ENCODE measurements at regions not wholly inside any gene's neighbourhood (a gene's known extent, or its start where the extent isn't known, plus 50 kb on each side); places are given as distances from the start of the nearest gene placed in this dataset.
A peak's percentile ranks its signal among the peaks of the same experiment; 100 is the strongest.

DNA sequence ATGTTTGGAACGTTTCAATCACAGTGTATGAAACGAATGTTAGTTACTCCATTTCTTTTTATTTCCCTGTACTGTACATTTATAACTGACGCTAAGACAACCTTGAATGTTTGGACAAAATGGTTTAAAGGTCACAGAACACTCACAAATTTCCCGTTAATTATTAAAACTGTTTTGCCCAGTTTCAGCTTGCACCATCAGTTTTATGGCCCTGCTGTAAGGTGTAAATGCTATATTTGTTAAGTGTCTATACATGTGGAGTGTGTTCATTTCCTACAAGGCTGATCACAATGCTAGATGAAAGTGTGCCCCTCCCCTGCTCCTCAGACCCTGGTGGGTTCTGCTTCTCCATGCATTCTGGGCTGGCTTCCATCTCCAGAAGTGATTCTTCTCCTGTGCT lies 57.9 kb upstream of the ETS2 start:
- in situ Hi-C loops (cut with MboI), result no loop called here
- WGBS (ENCODE audit: insufficient coverage, low coverage, missing lambda C conversion rate), result 0% methylated on average over 4 of the region's 4 CpGs
- DNase-seq (ENCODE audit: extremely low read depth in 1 of 4, low spot score in 3 of 4), result no peak
- Histone ChIP-seq H2AFZ (ENCODE audit: low read depth, low read length) (no peak overlapping the region), H3K4me3 (no peak overlapping the region), H3K27me3 (ENCODE audit: control insufficient read depth in 2 of 2, insufficient read depth in 2 of 2, low read length in 2 of 2) (peaks cover 40 to 54% of the 10 kb centered on the region in 2 experiments), H3K79me2 (ENCODE audit: control insufficient read depth, insufficient read depth, low read length) (no peaks in the 10 kb centered on the region), H3K9me3 (replicated peaks; ENCODE audit: control insufficient read depth, insufficient read depth, low read depth, low read length) (no peaks in the 10 kb centered on the region), H3K36me3 (ENCODE audit: control insufficient read depth, insufficient read depth, low read length) (no peaks in the 10 kb centered on the region), H3K9ac (ENCODE audit: insufficient read depth in 1 of 2, low read depth in 2 of 2, low read length in 2 of 2) (no peak overlapping the region), H4K20me1 (replicated peaks; ENCODE audit: control insufficient read depth, insufficient read depth, low read length) (peaks cover 3% of the 10 kb centered on the region; the same call in 1 of the 2 replicates), H3K4me1 (replicated peaks in 1 of 2; ENCODE audit: control insufficient read depth in 2 of 2, insufficient read depth in 2 of 2, low read length in 2 of 2) (no peaks in the 10 kb centered on the region), H3K4me2 (ENCODE audit: insufficient read depth, low read length) (no peak overlapping the region), H3K27ac (ENCODE audit: extremely low read depth, low read depth, low read length) (no peak overlapping the region), H3K9me1 (ENCODE audit: control insufficient read depth, insufficient read depth, low read length) (no peaks in the 10 kb centered on the region)
- ATAC-seq, result no peak
- FAIRE-seq, result no peak
- intact Hi-C loops (cut with micrococcal nuclease), result no loop called here
- POLR2A ChIA-PET, result interaction anchor here (0.6 kb wide), 1 partner anchor 242 kb away, joined by 3 read pairs; no protein-coding TSS in a partner anchor
- CTCF ChIA-PET (ENCODE audit: low intra/inter-chr PET ratio), result no interaction called here
- TF ChIP-seq ATF7 (IDR thresholded peaks at IDR 0.05) (no peak), ZNF282 (CRISPR knock-in tag; IDR thresholded peaks at IDR 0.05) (no peak)
- BruUV-seq (replicated peaks), result no TSS peak

- no peak for FAIRE-seq
- Histone ChIP-seq H3K4me3 (no peak overlapping the region), H3K9me1 (ENCODE audit: control insufficient read depth, insufficient read depth, low read length) (no peaks in the 10 kb centered on the region), H3K4me2 (ENCODE audit: insufficient read depth, low read length) (no peak overlapping the region), H3K4me1 (replicated peaks in 1 of 2; ENCODE audit: control insufficient read depth in 2 of 2, insufficient read depth in 2 of 2, low read length in 2 of 2) (no peaks in the 10 kb centered on the region), H2AFZ (ENCODE audit: low read depth, low read length) (peak overlapping the region; percentile 19; the same call in 1 of the 2 replicates), H3K36me3 (ENCODE audit: control insufficient read depth, insufficient read depth, low read length) (no peaks in the 10 kb centered on the region), H3K9ac (ENCODE audit: insufficient read depth in 1 of 2, low read depth in 2 of 2, low read length in 2 of 2) (no peak overlapping the region), H3K79me2 (ENCODE audit: control insufficient read depth, insufficient read depth, low read length) (no peaks in the 10 kb centered on the region), H3K27me3 (ENCODE audit: control insufficient read depth in 2 of 2, insufficient read depth in 2 of 2, low read length in 2 of 2) (peaks cover 49 to 53% of the 10 kb centered on the region in 2 experiments), H3K27ac (ENCODE audit: extremely low read depth, low read depth, low read length) (no peak overlapping the region), H3K9me3 (replicated peaks; ENCODE audit: control insufficient read depth, insufficient read depth, low read depth, low read length) (no peaks in the 10 kb centered on the region), H4K20me1 (replicated peaks; ENCODE audit: control insufficient read depth, insufficient read depth, low read length) (peaks cover 3% of the 10 kb centered on the region; the same call in 1 of the 2 replicates)
- BruUV-seq (replicated peaks), result no TSS peak
- TF ChIP-seq, protein P1, sequence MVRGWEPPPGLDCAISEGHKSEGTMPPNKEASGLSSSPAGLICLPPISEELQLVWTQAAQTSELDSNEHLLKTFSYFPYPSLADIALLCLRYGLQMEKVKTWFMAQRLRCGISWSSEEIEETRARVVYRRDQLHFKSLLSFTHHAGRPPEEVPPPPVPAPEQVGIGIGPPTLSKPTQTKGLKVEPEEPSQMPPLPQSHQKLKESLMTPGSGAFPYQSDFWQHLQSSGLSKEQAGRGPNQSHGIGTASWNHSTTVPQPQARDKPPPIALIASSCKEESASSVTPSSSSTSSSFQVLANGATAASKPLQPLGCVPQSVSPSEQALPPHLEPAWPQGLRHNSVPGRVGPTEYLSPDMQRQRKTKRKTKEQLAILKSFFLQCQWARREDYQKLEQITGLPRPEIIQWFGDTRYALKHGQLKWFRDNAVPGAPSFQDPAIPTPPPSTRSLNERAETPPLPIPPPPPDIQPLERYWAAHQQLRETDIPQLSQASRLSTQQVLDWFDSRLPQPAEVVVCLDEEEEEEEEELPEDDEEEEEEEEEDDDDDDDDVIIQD (CRISPR knock-in tag; IDR thresholded peaks at IDR 0.05), result no peak
- TF ChIP-seq ZNF384 (IDR thresholded peaks at IDR 0.05; ENCODE audit: low read depth, low read length) (0 out of 2 replicates have a peak, but pooled peaks have one; percentile 17), EZH2 (IDR thresholded peaks at IDR 0.05; ENCODE audit: borderline replicate concordance, low read depth, low read length) (0 out of 2 replicates have a peak, but pooled peaks have one; percentile 46)
- DNase-seq (ENCODE audit: extremely low read depth in 1 of 4, low spot score in 3 of 4), result no peak
- ChIA-PET POLR2A (interaction anchor here (0.6 to 0.7 kb wide), 2 partner anchors 207 to 272 kb away, joined by 3 read pairs; no protein-coding TSS in a partner anchor), CTCF (ENCODE audit: low intra/inter-chr PET ratio) (interaction anchor here (0.7 kb wide), 1 partner anchor 969 kb away, joined by 3 read pairs; no protein-coding TSS in a partner anchor)
- intact Hi-C loops (cut with micrococcal nuclease), result no loop called here
- peak; percentile 14; the same call in 2 of the 3 replicates for ATAC-seq
- in situ Hi-C loops (cut with MboI), result no loop called here
- WGBS (ENCODE audit: insufficient coverage, low coverage, missing lambda C conversion rate), result 6% methylated on average over 24 of the region's 27 CpGs
Observed at GRCh38 chr21:38751379-38752050, 54.2 kb upstream of the ETS2 start.
